GM19455 (cell line): ENCODE measurements at regions not wholly inside any gene's neighbourhood (a gene's known extent, or its start where the extent isn't known, plus 50 kb on each side); places are given as distances from the start of the nearest gene placed in this dataset.
"Not testable (repeated sequence)": the region's sequence is repeated elsewhere in the genome, so short reads cannot be mapped to it uniquely, and the experiment has no call there.

ENCODE experiments used
- ATAC-seq: cut with Tn5 transposase; IDR thresholded peaks from one replicate; pipeline ENCODE4 v1.9.1; 2021; ENCODE audit not compliant: unreplicated experiment

GRCh38 chr22:46040471-46041465, 63.8 kb upstream of the WNT7B start:
- ATAC-seq = no peak

- no peak for ATAC-seq
These were observed 64.7 kb upstream of the WNT7B start for GRCh38 chr22:46041642-46042041.

GRCh38 chr22:46042786-46043185, 65.8 kb upstream of the WNT7B start:
- no peak for ATAC-seq

- no peak for ATAC-seq
These were observed 66.4 kb upstream of the WNT7B start for GRCh38 chr22:46043339-46043738.

GRCh38 chr22:46043816-46044620, 67.1 kb upstream of the WNT7B start:
- ATAC-seq = no peak

GRCh38 chr22:46044621-46045458, 67.9 kb upstream of the WNT7B start:
- no peak for ATAC-seq

GRCh38 chr22:46045459-46046298, 68.7 kb upstream of the WNT7B start:
- no peak for ATAC-seq

GRCh38 chr22:46046299-46046685, 69.3 kb upstream of the WNT7B start:
- ATAC-seq = no peak

GRCh38 chr22:46047226-46047625, 70.3 kb upstream of the WNT7B start:
- ATAC-seq = no peak

GRCh38 chr22:46047841-46048595, 71.1 kb upstream of the WNT7B start:
- no peak for ATAC-seq

- ATAC-seq = not testable (repeated sequence)
These were observed 71.7 kb upstream of the WNT7B start for GRCh38 chr22:46048661-46049060.

GRCh38 chr22:46049726-46050450, 72.9 kb upstream of the WNT7B start:
- ATAC-seq = no peak

GRCh38 chr22:46050451-46050845, 73.5 kb upstream of the WNT7B start:
- ATAC-seq = no peak

GRCh38 chr22:46050916-46051614, 74.1 kb upstream of the WNT7B start:
- no peak for ATAC-seq

GRCh38 chr22:46051646-46052045, 74.7 kb upstream of the WNT7B start:
- no peak for ATAC-seq

- no peak for ATAC-seq
These were observed 75.4 kb upstream of the WNT7B start for GRCh38 chr22:46052331-46052771.

- ATAC-seq = no peak
These were observed 76.0 kb upstream of the WNT7B start for GRCh38 chr22:46052801-46053562.
